Daoy (cell line): ENCODE measurements at regions not wholly inside any gene's neighbourhood (a gene's known extent, or its start where the extent isn't known, plus 50 kb on each side); places are given as distances from the start of the nearest gene placed in this dataset.
A peak's percentile ranks its signal among the peaks of the same experiment; 100 is the strongest.

Source experiments
- DNase-seq: peaks from one replicate; pipeline ENCODE4 v3.0.0-alpha.2; 2015; ENCODE audit warnings: low read depth

DNA sequence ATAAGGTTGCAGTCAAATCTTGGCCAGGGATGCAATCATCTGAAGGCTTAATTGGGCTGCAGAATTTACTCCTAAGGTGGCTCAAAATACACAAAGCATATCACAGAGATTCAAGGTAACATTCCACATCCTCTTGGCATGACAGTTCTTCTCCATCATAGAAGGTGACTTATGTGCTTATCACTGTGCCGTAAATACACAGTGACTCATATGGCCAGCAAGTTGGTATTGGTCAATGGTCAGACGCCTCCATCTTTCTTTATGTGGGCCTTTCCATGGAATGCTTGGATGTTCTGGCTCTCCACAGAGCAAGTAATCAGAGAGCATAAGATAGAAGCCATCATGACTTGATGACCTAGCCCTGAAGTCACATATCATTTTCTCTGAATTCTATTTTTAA lies 168.8 kb upstream of the ST8SIA2 start:
- DNase-seq = no peak

DNA sequence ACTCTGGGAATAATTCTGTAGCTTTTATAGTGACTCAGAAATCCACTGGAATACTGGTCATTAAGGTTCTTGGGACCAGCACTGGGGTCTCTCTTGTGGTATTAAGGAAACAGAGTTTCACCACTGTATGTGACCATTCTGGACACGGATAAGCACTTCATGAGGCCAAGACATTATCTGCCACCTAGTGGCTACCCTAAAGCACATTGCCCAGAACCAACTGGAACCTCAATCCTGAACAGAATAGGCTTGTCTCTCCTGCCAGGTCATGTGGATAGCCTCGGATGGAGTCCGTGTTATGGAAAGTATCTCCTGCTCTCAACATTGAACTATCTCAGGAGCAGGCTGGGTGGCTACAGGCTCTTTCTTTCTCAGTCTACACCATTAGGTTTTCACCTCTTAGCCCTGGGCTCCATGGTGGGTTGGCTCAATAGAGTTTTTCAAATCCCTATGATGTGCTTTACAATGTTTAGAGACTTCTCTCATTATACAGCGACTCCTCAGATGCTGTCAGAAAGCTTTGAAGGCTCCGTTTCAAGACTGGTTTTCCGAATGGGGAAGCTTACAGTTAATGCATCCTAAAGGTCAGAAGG lies 167.6 kb upstream of the ST8SIA2 start:
- no peak for DNase-seq

DNA sequence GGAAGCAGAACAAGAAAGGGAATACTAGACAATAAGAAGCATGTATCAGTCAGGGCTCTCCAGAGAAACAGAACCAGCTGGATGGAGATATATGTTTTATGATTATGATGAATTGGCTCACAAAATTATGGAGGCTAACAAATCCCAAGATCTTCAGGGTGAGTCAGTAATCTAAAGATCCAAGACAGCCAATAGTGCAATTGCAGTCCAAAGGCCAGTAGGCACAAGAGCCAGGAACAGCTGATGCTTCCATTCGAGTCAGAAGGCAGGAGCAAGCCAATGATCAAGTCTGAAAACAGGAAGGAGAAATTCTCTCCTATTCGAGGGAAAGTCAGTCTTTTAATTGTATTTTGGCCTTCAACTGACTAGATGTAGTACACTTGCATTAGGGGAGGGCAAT lies 164.9 kb upstream of the ST8SIA2 start:
- no peak for DNase-seq

DNA sequence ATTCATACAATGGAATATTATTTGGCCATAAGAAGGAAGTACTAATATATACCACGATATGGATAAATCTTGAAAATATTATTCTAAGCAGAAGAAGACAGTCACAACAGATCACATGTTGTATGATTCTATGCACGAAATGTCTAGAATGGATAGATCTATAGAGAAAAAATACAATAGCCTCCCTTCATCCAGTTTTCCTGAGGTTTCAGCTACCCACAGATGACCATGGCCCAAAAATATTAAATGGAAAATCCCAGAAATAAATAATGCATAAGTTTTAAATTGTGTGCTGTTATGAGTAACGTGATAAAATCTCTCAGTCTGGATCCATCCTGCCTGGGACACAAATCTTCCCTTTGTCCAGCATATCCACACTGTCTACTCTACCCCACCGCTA lies 162.2 kb upstream of the ST8SIA2 start:
- no peak for DNase-seq

DNA sequence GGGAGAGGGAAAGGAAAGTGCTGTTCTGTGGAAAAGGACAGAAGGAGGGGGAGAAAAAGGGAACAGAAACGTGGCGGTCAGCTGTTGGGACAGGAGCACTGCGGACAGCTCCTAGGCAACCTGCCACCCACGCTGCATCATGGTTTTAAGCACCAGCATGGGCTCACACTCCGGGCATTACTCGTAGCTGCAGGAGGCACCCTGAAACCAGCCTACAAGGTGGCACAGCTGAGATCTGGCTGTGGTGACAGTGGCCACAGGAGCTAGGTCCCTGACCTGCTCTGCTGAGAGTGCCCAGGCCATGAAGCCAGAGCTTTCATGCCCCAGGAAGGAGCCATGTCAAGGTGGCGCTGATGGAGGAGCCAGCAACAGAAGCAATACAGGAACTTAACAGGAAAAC lies 161.4 kb upstream of the ST8SIA2 start:
- no peak for DNase-seq

DNA sequence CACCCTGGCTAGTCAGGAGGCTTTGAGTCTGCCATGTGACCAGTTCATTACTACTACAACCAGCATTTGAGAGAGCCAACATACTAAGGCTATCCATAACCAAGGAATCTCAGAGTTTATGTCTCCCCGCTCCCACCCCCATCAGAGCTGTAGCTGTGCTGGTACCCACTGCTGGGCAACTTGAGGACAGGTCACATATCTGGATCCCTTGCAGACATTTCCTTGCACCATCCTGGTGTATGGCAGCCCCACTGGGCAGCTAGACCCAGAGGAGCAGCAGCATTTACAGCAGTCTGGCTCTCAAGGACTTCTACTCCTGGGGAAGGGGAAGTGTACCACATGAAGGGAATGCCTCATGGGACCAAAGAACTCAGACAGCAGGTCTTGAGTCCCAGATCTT lies 160.8 kb upstream of the ST8SIA2 start:
- no peak for DNase-seq

DNA sequence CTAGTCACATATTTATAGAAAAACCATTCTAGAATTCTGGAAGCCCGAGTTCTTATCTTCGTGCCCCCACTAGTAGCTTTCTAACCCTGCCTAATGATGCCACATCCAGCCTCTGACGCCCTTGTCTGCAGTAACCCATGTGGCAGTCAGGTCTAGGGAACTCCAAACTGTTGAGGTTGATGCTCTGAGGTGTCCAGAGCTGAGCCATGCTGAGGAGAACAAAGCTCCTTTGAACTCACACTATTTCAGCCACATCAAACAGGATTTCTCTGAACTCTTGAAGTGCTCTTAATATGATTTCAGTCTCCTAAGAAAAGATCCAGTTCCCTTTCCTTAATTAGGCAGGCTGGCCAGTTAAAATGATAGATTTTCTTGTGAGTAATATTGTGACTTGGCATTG lies 150.5 kb upstream of the ST8SIA2 start:
- DNase-seq = no peak

DNA sequence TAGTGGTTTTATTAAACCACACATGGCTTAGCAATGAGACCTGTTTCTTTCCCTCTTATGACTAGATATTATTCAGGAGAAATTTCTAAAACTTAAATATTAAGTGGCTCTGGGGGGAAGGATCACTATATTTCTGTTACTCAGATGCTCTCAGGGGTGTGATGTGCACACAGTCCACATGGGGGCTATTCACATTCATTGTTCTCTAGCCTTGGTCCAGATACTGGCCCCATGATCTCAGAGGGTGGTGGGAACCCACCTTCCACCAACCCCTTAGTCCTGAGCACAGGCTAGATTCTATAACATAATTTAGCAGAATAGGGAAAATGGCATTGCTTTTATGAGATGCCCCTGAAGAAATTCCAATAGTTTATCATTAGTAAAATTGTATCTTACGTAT lies 149.0 kb upstream of the ST8SIA2 start:
- no peak for DNase-seq

DNA sequence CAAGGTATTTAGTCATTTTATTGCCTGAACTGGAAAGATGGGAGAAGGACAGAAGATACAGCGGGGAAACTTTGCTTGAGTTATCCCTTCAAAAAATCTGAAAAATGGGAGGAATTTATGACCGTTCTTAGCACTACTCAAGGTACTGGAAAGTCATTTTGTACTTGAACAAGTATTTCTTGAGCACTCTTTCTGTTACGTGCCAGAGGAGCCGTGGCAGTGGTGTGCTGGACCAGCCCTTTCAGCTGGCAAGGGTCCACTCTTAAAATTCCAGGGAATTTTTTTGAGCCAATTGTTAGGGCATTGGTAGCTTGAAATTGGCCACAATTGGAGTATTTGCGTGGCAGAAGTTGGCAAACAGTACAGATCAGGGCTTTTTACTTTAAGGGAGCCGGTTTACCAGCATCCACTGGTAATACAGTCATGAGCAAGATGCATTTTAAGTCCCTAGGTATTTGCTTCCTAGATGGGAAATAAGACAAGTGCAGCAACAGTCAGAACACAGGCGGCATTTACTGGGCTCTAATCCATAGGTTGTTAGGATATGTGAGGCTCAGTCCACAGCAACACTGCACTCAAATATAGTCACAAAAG lies 145.9 kb upstream of the ST8SIA2 start:
- DNase-seq = no peak

DNA sequence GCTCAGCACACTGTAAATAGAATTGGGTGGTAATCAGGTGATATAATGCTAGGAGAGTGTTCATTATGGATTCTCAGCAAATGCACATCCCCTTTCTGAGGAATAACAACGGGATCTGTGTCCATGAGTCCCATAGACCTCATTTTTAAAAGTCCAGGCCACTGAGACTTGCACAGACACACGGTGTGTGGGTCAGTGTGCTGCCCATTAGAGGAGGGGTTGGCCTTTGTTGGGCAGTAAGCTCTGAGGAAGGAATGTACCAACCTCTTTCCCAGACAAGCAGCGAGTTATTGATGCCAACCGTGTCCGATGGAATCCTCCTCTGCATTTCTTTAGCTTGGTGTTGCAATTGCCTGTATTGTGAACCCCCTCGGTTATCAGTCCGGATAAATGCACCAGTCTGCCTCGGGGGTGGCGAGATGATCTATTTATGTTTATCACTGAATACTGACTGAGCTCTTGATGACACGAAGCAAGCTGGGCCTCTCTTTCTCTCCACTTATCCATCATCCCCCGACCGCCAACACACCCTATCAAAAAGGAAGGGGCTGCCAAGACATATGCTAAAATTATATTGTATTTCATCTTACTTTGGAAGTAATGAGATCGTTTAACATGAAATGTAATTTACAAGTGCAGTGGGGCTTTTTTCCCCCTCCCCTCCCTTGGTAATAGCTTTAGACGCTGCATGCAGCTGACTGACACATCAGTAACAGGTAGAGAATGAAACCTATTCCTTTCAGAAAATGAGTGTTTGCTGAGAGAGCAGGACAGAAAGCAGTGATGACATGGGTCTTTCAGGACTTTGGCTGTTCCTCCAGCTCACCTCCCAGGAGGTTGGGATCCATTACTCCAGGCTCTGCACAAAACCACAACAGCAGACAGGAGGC lies 126.6 kb upstream of the ST8SIA2 start:
- DNase-seq = no peak

DNA sequence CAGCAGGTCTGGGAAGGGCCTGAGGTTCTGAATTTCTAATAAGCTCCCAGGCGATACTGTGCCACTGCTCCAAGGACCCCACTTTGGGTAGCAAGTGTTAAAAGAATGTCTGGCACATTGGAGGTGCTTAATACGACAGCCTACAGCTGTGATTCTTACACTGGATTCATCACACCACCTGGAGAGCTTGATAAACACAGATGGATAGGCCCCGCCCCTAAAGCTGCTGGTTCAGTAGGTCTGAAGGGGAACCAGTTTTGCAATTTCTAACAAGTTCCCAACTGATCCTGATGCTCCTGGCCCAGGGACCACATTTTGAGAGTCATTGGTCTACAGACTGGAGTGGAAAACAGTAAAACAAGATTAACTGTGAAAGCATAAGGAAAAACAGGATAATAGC lies 124.8 kb upstream of the ST8SIA2 start:
- no peak for DNase-seq

DNA sequence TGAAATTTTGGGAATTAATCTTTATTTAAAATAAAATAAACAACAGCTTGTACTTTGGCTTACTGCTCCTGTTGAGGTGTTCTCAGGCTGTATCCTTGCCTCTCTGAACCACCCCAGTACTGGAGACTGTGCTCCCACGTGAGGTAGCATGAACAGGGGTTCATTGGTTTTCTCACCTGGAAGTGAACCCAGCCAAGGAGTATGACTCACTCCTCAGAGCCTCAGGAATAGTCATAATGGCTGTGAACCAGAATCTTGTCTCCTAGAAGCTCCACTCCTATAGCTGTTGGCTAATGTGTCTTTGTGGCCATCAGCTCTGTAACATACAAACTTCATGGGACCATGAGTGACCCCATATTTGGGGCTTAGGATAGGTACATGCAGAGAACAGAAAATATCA lies 122.5 kb upstream of the ST8SIA2 start:
- DNase-seq = no peak

DNA sequence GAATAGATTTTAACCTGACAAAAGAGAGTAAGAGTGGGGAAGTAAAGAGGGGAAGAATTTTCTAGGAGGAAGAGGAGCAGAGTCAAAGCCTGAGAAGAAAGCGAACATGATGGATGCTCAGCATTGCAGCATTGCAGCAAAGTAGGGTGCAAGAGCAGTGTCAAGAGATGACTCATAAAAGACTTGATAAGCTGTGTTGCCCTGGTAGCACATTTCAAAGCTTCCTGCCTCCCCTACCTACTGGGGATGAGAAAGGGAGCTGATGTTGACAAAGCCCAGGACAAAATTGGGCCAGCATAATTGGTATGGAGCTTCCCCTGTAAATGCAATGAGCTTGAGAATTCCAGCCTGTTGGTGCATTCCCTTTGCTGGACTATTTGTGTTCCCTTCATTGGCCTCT lies 121.6 kb upstream of the ST8SIA2 start:
- peak; percentile 4 for DNase-seq

DNA sequence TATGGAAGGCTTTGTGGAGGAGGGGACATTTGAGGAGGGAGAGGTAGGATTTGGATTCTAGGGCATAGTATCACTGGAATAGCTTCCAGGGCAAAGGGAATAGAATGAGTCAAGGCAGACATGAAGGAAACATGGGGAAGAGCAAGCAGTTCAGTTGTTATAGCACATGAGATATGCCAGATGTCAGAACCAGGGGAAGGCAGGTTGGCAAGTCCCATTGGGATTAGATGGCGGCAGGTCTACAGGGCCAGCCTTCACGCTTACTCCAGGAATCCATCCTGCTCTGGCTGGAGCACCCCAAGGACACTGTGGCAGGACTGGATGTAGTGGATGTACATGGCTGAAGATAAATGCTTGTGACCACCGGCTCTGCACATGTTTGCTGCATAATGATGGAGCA lies 120.4 kb upstream of the ST8SIA2 start:
- DNase-seq = no peak

DNA sequence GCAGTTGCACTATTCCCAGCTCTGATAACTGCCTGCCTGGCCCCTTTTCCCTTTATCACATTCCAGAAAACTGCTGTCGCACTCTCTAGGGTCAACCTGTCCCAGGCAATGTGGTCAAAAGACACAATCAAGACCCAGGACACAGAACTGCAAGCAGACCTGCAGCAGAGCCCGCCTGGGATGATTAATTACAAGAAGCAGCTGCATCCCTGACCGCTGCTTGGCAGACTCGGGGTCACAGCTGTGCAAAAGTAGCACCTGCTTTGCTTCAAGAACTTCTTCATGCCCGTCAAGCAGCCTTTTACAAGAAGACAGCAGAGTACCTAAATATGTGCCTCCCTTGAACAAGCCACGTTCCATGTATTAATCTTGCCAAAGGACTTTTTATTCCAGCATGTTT lies 120.0 kb upstream of the ST8SIA2 start:
- no peak for DNase-seq

DNA sequence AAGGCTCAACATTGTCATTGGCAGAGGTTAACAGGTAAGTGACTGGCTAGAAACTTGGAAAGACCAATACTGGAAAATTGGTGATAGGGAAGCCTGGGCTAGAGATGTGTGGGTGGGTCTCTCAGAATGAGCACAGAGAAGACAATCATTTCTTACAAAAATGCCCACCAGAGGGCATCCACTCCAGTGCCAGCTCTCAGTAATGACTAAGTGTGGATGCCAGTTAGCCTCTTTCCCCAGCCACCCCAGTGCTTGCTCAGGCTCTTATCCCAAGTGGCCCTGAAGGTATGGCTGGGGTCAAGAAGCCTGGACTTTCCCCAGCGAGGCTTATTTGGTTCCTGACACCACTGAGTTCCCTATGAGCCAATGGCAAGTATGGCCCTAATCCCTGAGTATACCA lies 115.9 kb upstream of the ST8SIA2 start:
- DNase-seq = peak; percentile 39

DNA sequence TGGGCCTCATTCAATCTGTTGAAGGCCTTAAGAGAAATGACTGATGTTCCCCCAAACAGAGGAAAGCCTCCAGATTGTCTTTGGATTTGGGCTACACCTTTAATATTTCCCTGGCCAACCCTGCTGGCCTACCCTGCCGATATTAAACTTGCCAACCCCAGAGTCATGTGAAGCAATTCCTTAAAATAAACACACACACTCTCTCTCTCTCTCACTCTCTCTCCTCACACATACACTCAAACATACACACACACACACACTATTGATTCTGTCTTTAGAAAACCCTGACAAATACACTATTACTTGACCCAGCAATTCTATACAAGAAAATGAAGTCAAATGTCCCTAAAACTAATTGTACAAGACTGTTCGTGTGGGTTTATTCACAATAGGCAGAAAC lies 109.9 kb upstream of the ST8SIA2 start:
- DNase-seq = no peak

DNA sequence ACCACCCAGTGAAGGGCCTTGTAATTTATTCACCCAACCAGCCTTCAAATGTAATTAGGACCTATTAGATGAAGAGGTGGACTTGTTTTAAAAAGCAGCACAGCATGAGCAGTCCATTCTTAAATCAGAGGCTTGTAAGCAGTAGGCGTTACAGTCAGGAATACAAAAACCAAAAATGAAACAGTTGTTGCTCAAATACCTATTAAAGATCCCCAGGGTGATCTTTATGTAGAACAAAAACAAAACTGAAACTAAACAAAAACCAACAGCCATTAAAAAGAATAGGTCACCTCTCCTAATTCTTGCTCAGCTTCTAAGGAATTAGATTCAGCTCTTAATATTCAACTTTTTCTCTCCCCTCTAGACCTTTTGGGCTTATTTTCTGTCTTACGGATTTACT lies 104.9 kb upstream of the ST8SIA2 start:
- no peak for DNase-seq

DNA sequence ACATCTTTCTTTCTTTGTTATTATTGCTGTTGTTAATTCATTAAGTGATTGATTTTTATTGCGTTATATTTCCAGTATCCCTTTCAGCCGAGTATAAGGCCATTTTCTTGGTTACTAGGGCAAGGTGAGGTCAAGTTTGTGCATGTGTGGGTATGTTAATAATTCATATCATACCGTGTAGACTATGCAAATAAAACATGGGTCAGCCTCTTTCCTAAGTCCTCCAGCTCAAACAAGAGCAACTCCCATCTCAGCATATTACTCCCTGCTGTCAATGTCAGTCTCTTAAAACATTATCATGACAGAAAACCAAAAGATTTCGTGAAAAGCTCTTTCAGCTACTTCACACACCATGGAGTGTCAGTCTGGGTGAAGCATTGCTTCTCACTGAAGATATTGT lies 103.9 kb upstream of the ST8SIA2 start:
- no peak for DNase-seq

DNA sequence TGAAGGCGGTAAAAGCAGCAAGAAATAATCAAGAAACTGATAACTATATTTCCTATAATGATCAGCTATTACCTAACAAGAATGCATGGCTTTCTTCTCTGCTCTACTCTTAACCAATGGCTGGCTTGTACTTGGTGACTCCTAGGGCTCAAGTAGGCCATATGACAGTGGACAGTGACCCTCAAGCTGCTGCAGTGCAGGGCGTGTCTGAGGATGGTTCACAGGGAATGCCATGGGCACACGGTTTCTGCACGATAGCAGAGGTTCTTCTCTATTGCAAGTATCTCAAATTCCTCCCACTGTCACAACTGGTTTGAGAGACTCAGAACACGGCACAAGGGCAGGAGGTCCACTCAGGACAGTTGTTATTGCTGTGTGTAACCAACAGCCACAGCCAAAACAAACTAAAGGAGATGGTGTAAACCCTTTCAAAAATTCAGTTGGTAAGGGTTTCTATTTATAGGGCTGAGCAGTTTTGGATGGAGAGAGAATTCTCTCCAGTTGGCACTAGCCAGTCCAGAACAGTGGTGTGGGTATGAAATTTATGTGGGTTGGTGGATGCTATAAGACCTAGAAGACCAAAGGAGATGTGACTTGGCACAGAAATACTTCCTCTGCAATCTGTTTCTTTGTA lies 103.2 kb upstream of the ST8SIA2 start:
- no peak for DNase-seq

DNA sequence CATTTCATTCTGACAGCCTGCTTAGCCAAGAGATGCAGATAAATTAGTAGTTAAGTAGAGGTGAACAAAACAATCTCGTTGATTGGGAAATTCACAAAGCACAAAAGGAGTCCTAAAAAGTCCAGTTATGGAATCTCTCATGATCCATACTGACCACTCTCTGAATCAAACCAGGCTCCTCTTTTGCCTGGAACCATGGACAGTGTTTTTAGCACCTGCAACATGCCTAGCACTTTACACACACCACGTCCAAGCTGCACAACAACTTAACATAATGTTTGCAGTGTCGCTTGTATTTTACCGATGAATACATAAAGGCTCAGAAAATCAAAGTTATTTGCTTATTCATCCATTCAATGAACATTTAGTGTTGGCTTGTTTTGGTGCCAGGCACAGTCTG lies 101.8 kb upstream of the ST8SIA2 start:
- DNase-seq = no peak

DNA sequence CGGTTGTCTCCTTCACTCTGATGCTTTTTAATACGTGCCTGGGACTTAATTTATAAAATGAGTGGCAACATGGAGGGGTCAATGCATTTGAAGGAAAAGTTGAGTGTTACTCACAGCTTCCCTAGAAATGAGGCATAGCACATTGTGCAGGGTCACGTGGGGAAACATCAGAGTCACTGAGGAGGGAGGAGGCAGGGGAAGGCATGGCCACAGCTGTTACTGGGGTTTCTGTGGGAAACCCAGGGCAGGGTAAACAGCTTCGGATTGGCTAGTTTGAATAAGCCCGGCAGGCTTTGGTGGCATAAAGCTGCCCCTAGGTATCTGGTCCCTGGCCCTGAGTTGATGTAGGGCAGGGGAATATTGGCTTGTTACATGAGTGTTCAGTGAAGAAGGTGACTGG lies 98.9 kb upstream of the ST8SIA2 start:
- peak; percentile 53 for DNase-seq
